Hepatocyte (in vitro differentiated cells): ENCODE measurements at regions not wholly inside any gene's neighbourhood (a gene's known extent, or its start where the extent isn't known, plus 50 kb on each side); places are given as distances from the start of the nearest gene placed in this dataset.

ENCODE experiments used
- DNase-seq: peaks from one replicate; pipeline ENCODE4 v3.0.0-alpha.2; 2016; ENCODE audit warnings: low spot score
- H2AFZ ChIP-seq: fragments of 200-600 bp; sonication (generic); 2 replicates; pipeline ENCODE4 v1.6.0; 2016; ENCODE audit warnings: antibody characterized with exemption, mild to moderate bottlenecking
- H3K27ac ChIP-seq: fragments of 200-600 bp; sonication (generic); 2 replicates; pipeline ENCODE4 v1.5.1; 2016; ENCODE audit warnings: mild to moderate bottlenecking
- H3K27me3 ChIP-seq: fragments of 200-600 bp; sonication (generic); 2 replicates; pipeline ENCODE4 v1.6.1; 2016
- H3K36me3 ChIP-seq: fragments of 200-600 bp; sonication (generic); replicated peaks from 2 replicates; pipeline ENCODE4 v1.5.1; 2016; ENCODE audit warnings: low read depth; ENCODE audit not compliant: insufficient read depth
- H3K4me1 ChIP-seq: fragments of 200-600 bp; sonication (generic); 2 replicates; pipeline ENCODE4 v1.5.1; 2016; ENCODE audit warnings: mild to moderate bottlenecking, moderate library complexity; ENCODE audit not compliant: insufficient read depth
- H3K4me2 ChIP-seq: fragments of 200-600 bp; sonication (generic); 2 replicates; pipeline ENCODE4 v1.6.0; 2016
- H3K4me3 ChIP-seq: fragments of 200-600 bp; sonication (generic); 2 replicates; pipeline ENCODE4 v1.5.1; 2016; ENCODE audit warnings: mild to moderate bottlenecking
- H3K79me2 ChIP-seq: fragments of 200-600 bp; sonication (generic); 2 replicates; pipeline ENCODE4 v1.6.0; 2017; ENCODE audit warnings: mild to moderate bottlenecking
- H3K9me2 ChIP-seq: fragments of 200-600 bp; sonication (generic); replicated peaks from 2 replicates; pipeline ENCODE4 v1.6.0; 2017; ENCODE audit warnings: mild to moderate bottlenecking; ENCODE audit not compliant: insufficient read depth
- H3K9me3 ChIP-seq: fragments of 200-600 bp; sonication (generic); 2 replicates; pipeline ENCODE4 v1.5.1; 2016; ENCODE audit warnings: low read depth, mild to moderate bottlenecking
- H4K20me1 ChIP-seq: fragments of 200-600 bp; sonication (generic); 2 replicates; pipeline ENCODE4 v1.6.0; 2016; ENCODE audit warnings: mild to moderate bottlenecking; ENCODE audit not compliant: insufficient read depth, poor library complexity, severe bottlenecking
- EZH2 ChIP-seq: fragments of 200-600 bp; sonication (generic); IDR thresholded peaks from 2 replicates; pipeline ENCODE4 v1.6.1; 2016; ENCODE audit warnings: antibody characterized with exemption, mild to moderate bottlenecking, borderline replicate concordance
- EZH2phosphoT487 ChIP-seq: fragments of 200-600 bp; sonication (generic); IDR thresholded peaks from one replicate; pipeline ENCODE4 v1.6.1; 2018; ENCODE audit warnings: antibody characterized with exemption, mild to moderate bottlenecking, low read depth, moderate library complexity; ENCODE audit not compliant: unreplicated experiment, severe bottlenecking
- WGBS: methylation state at CpG from one replicate; pipeline ENCODE4 v1.1.6; 2016; ENCODE audit warnings: low lambda C conversion rate; ENCODE audit errors: missing lambda C conversion rate; 5-methylcytosine and 5-hydroxymethylcytosine counted together
- TF ChIP-seq, protein P1 (sequence below): fragments of 200-600 bp; sonication (generic); IDR thresholded peaks from 2 replicates; pipeline ENCODE4 v1.5.1; 2016; ENCODE audit warnings: antibody characterized with exemption, mild to moderate bottlenecking; ENCODE audit not compliant: poor library complexity

DNA sequence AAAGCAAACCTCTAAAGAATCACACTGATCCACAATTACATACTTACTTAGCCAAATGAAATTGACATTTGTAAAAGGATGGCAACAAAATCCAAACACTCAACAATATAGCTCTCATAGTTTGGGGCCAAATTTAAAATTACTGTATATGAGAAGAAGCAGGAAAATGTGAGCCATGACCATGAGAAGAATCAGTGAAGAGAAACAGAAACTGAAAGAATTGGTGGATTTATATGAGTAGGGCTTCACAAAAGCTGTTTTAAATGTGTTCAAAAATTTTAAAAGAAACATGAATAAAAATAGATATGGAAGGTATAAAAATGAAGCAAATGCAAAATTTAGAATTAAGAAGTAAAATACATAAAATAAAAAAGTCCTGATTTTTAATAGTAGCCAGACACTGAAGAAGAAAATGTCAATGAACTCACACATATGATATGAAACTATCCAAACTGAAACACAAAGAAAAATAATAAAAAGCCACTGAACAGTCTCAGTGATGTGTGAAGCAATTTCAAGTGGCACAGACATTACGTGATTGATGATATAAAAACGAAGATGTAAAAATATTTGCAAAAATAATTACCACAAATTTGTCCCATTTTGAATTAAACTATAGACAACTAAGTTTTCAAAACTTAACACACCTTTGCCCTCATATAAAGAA is 87.9 kb upstream of the MDGA2 start:
- Histone ChIP-seq H2AFZ (no peak overlapping the region), H3K4me3 (no peak overlapping the region), H4K20me1 (no peaks in the 10 kb centered on the region), H3K27ac (no peak overlapping the region), H3K79me2 (no peaks in the 10 kb centered on the region), H3K9me3 (no peaks in the 10 kb centered on the region), H3K27me3 (no peaks in the 10 kb centered on the region), H3K4me1 (no peaks in the 10 kb centered on the region), H3K4me2 (no peak overlapping the region), H3K36me3 (no peaks in the 10 kb centered on the region), H3K9me2 (no peaks in the 10 kb centered on the region)
- no peak for DNase-seq
- TF ChIP-seq EZH2phosphoT487: no peak
- no peak for TF ChIP-seq EZH2
- TF ChIP-seq, protein P1, sequence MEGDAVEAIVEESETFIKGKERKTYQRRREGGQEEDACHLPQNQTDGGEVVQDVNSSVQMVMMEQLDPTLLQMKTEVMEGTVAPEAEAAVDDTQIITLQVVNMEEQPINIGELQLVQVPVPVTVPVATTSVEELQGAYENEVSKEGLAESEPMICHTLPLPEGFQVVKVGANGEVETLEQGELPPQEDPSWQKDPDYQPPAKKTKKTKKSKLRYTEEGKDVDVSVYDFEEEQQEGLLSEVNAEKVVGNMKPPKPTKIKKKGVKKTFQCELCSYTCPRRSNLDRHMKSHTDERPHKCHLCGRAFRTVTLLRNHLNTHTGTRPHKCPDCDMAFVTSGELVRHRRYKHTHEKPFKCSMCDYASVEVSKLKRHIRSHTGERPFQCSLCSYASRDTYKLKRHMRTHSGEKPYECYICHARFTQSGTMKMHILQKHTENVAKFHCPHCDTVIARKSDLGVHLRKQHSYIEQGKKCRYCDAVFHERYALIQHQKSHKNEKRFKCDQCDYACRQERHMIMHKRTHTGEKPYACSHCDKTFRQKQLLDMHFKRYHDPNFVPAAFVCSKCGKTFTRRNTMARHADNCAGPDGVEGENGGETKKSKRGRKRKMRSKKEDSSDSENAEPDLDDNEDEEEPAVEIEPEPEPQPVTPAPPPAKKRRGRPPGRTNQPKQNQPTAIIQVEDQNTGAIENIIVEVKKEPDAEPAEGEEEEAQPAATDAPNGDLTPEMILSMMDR: no peak
- WGBS: 68% methylated on average over 2 of the region's 2 CpGs

DNA sequence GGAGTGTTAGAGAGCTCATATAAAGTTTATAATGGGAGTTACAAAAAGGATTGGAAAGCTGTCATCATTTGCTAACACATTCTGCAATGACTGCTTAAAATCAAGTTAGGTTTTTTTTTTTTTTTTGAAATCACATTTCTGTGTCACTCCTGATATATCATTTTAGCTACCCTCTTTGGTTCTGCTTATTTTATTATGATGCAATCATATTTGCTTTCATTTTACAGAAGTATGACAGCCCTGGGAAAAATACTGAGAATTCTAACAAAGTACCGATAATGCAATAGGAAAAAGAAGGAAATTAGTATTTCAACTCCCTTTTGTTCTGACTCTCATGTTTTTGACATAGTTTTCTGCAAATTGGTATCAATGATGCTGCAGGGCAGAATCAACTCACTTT is 71.6 kb upstream of the MDGA2 start:
- no peak for TF ChIP-seq EZH2
- TF ChIP-seq, protein P1: no peak
- TF ChIP-seq EZH2phosphoT487: no peak
- H3K9me3 ChIP-seq: no peaks in the 10 kb centered on the region
- 100% methylated on average over 1 of the region's 1 CpG for WGBS

DNA sequence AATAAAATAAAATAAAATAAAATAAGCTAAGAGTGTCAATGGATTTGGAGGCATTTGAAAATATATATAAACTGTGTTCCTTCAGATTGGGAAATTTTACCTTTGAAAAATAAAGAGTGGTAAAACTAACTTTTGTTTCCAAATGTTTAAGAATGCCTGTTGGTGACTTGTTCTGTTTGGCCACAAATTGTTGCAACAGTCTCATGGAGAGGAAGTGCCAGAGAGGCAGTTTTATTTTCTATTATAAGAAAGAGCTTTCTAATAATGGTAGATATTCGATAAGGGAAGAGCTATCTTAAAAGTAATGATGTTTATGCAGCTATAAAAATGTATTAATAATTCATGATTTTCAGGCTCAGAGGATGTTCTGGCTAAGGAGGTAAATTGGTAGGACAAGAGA is 68.8 kb upstream of the MDGA2 start:
- WGBS: 82% methylated on average over 1 of the region's 1 CpG
- DNase-seq: no peak
- H3K36me3 ChIP-seq: no peaks in the 10 kb centered on the region
- TF ChIP-seq EZH2: no peak
- H2AFZ ChIP-seq: no peak overlapping the region
- H3K4me2 ChIP-seq: no peak overlapping the region
- H3K4me3 ChIP-seq: no peak overlapping the region
- no peaks in the 10 kb centered on the region for H3K9me2 ChIP-seq
- no peaks in the 10 kb centered on the region for H3K27me3 ChIP-seq
- H3K79me2 ChIP-seq: no peaks in the 10 kb centered on the region
- H3K9me3 ChIP-seq: no peaks in the 10 kb centered on the region
- H3K27ac ChIP-seq: no peak overlapping the region
- H3K4me1 ChIP-seq: no peaks in the 10 kb centered on the region
- no peaks in the 10 kb centered on the region for H4K20me1 ChIP-seq

More for the DNA sequence above, 71.6 kb upstream of the MDGA2 start:
- H3K36me3 ChIP-seq: no peaks in the 10 kb centered on the region
- no peaks in the 10 kb centered on the region for H3K4me1 ChIP-seq
- H3K9me2 ChIP-seq: no peaks in the 10 kb centered on the region
- no peak overlapping the region for H2AFZ ChIP-seq
- H4K20me1 ChIP-seq: no peaks in the 10 kb centered on the region
- H3K27ac ChIP-seq: no peak overlapping the region
- DNase-seq: no peak
- H3K4me2 ChIP-seq: no peak overlapping the region
- no peak overlapping the region for H3K4me3 ChIP-seq
- no peaks in the 10 kb centered on the region for H3K79me2 ChIP-seq
- H3K27me3 ChIP-seq: no peaks in the 10 kb centered on the region

DNA sequence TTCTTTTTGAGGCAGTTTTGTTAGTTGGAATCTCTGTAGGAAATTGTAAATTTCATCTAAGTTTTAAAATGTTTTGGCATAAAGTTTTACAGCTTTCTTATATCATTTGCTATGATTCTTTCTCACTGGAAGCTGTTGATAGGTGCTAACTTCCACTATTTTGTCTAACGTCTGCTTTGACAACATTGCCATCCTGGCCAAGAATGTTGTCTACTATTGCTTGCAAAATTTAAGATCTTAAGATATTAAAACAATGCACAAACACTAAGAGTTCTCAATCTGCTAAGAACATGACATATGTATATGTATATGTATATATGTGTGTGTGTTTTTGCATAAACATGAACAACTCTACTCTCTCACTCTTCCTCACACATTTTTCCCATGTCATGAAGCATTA is 64.1 kb upstream of the MDGA2 start:
- Histone ChIP-seq H2AFZ (no peak overlapping the region), H3K9me2 (no peaks in the 10 kb centered on the region), H3K4me1 (no peaks in the 10 kb centered on the region), H3K79me2 (no peaks in the 10 kb centered on the region), H3K27me3 (no peaks in the 10 kb centered on the region), H3K4me3 (no peak overlapping the region), H3K4me2 (no peak overlapping the region), H4K20me1 (no peaks in the 10 kb centered on the region), H3K9me3 (no peaks in the 10 kb centered on the region), H3K27ac (no peak overlapping the region), H3K36me3 (no peaks in the 10 kb centered on the region)
- no peak for TF ChIP-seq EZH2
- TF ChIP-seq, protein P1: no peak
- TF ChIP-seq EZH2phosphoT487: no peak
- 86% methylated on average over 1 of the region's 1 CpG for WGBS
- no peak for DNase-seq
